ENCODE measurements at regions not wholly inside any gene's neighbourhood (a gene's known extent, or its start where the extent isn't known, plus 50 kb on each side); places are given as distances from the start of the nearest gene placed in this dataset.
"Not testable (repeated sequence)": the region's sequence is repeated elsewhere in the genome, so short reads cannot be mapped to it uniquely, and the experiment has no call there.

GRCh38 chr9:119924736-119925135, 555.5 kb upstream of the BRINP1 start:
- DNase-seq (ENCODE audit: low spot score) = no peak

GRCh38 chr9:119917175-119917574, 547.9 kb upstream of the BRINP1 start:
- no peak for DNase-seq (ENCODE audit: low spot score)

- DNase-seq (ENCODE audit: low spot score) = no peak
These were observed 537.8 kb upstream of the BRINP1 start for GRCh38 chr9:119907056-119907455.

- peak; percentile 40 for DNase-seq (ENCODE audit: low spot score)
These were observed 536.5 kb upstream of the BRINP1 start for GRCh38 chr9:119905724-119906123.

- no peak for DNase-seq (ENCODE audit: low spot score)
These were observed 534.6 kb upstream of the BRINP1 start for GRCh38 chr9:119903851-119904250.

- DNase-seq (ENCODE audit: low spot score) = no peak
These were observed 533.4 kb upstream of the BRINP1 start for GRCh38 chr9:119902611-119903010.

- DNase-seq (ENCODE audit: low spot score) = no peak
These were observed 529.1 kb upstream of the BRINP1 start for GRCh38 chr9:119898316-119898715.

- DNase-seq (ENCODE audit: low spot score) = no peak
These were observed 515.2 kb upstream of the BRINP1 start for GRCh38 chr9:119884438-119884837.

GRCh38 chr9:119881898-119882297, 512.7 kb upstream of the BRINP1 start:
- no peak for DNase-seq (ENCODE audit: low spot score)

- DNase-seq (ENCODE audit: low spot score) = no peak
These were observed 511.1 kb upstream of the BRINP1 start for GRCh38 chr9:119880361-119880760.

- DNase-seq (ENCODE audit: low spot score) = no peak
These were observed 508.1 kb upstream of the BRINP1 start for GRCh38 chr9:119877306-119877705.

- no peak for DNase-seq (ENCODE audit: low spot score)
These were observed 504.6 kb upstream of the BRINP1 start for GRCh38 chr9:119873877-119874276.

GRCh38 chr9:119870251-119870650, 501.0 kb upstream of the BRINP1 start:
- DNase-seq (ENCODE audit: low spot score) = not testable (repeated sequence)

GRCh38 chr9:119868694-119869093, 499.5 kb upstream of the BRINP1 start:
- no peak for DNase-seq (ENCODE audit: low spot score)

- DNase-seq (ENCODE audit: low spot score) = no peak
These were observed 492.6 kb upstream of the BRINP1 start for GRCh38 chr9:119861842-119862241.

- DNase-seq (ENCODE audit: low spot score) = no peak
These were observed 489.9 kb upstream of the BRINP1 start for GRCh38 chr9:119859128-119859527.

GRCh38 chr9:119853126-119853525, 483.9 kb upstream of the BRINP1 start:
- DNase-seq (ENCODE audit: low spot score) = no peak

GRCh38 chr9:119852390-119852789, 483.2 kb upstream of the BRINP1 start:
- no peak for DNase-seq (ENCODE audit: low spot score)

GRCh38 chr9:119844431-119844830, 475.2 kb upstream of the BRINP1 start:
- no peak for DNase-seq (ENCODE audit: low spot score)

GRCh38 chr9:119841016-119841415, 471.8 kb upstream of the BRINP1 start:
- DNase-seq (ENCODE audit: low spot score) = no peak

- DNase-seq (ENCODE audit: low spot score) = no peak
These were observed 470.7 kb upstream of the BRINP1 start for GRCh38 chr9:119839888-119840287.

GRCh38 chr9:119838210-119838609, 469.0 kb upstream of the BRINP1 start:
- no peak for DNase-seq (ENCODE audit: low spot score)

GRCh38 chr9:119836036-119836435, 466.8 kb upstream of the BRINP1 start:
- DNase-seq (ENCODE audit: low spot score) = no peak

- DNase-seq (ENCODE audit: low spot score) = no peak
These were observed 464.9 kb upstream of the BRINP1 start for GRCh38 chr9:119834064-119834620.

- DNase-seq (ENCODE audit: low spot score) = no peak
These were observed 462.1 kb upstream of the BRINP1 start for GRCh38 chr9:119831309-119831708.

All from SW480 (cell line).